ENCODE measurements at regions not wholly inside any gene's neighbourhood (a gene's known extent, or its start where the extent isn't known, plus 50 kb on each side); places are given as distances from the start of the nearest gene placed in this dataset.
"Not testable (repeated sequence)": the region's sequence is repeated elsewhere in the genome, so short reads cannot be mapped to it uniquely, and the experiment has no call there.

DNA sequence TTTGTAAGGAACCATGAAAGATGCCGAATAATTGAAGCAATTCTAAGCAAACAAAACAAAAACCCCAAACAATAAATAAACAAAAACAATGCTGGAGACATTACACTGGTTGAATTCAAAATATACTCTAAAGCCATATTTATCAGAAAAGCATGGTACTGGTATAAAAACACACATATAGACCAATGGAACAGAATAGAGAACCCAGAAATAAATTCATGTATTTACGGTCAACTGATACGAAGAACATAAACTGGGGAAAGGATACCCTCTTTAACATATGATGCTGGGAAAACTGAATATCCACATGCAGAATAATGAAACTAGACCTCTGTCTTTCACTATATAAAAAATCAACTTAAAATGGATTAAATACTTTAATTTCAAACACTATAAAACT is 214.3 kb upstream of the PDZRN3 start:
- DNase-seq = no peak

DNA sequence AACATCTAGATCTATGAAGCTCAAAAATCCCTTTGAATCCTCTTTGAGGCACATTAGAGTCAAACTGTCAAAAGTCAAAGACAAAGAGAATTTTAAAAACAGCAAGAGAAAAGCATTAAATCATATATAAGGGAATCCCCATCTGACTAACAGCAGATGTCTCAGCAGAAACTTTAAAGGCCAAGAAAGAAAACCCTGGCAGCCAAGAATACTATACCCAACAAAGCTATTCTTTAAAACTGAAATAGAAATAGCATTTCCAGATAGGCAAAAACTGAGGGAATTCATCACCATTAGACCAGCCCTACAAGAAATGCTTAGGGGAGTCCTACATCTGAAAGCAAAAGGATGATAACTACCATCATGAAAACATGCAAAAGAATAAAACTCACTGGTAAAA is 211.2 kb upstream of the PDZRN3 start:
- DNase-seq = no peak

- no peak for DNase-seq
These were observed 207.7 kb upstream of the PDZRN3 start for GRCh38 chr3:73832426-73832825.

DNA sequence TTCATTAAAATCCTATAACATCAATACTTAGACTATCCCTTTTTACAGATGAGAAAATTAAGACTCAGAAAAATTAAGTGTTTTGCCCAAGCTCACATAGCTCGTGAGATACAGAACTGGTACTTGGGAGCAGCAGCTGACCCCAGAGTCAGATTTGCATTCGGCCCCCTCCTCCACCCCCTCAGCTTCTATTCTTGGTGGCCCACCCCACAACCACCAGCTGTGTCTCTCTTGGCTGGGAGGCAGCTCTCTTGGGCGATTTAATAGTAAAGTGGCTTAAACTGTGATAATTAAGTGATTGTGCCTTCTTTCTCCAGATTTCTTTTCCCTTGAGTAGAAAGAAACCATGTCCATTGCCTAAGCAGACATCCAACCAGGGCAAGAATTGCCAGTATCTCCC is 203.6 kb upstream of the PDZRN3 start:
- DNase-seq = no peak

GRCh38 chr3:73827725-73828211 is 203.0 kb upstream of the PDZRN3 start:
- DNase-seq = no peak

DNA sequence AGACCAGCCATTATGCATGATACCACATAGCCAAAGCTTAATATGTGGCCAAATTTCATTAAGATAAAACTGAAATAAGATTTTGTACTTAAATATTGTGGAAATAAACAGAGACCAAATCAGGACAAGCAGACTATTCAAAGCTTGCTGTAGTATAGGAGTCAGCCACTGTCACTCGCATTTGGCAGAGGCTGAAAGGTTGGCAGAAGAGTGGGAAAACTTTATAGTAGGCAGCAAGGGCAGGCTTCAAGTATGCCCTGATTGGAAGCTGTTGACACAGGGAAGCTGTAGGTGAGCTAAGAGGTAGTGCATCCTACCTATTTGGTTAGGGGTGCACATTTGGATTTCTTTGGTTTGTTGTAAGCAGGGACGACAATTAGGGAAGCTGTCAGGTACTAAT is 202.5 kb upstream of the PDZRN3 start:
- DNase-seq = no peak

DNA sequence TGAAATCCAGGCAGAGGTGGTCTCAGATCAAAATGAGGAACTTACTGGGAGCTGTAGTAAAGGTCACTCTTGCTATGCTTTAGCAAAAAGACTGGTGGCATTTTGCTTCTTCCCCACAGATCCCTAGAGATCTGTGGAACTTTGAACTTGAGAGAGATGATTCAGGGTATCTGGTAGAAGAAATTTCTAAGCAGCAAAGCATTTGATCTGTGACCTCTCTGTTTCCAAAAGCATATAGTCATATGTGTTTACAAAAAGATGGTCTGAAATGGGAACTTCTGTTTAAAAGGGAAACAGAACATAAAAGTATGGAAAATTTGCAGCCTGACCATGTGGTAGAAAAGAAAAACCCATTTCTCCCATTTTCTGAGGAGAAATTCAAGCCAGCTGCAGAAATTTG is 196.2 kb upstream of the PDZRN3 start:
- not testable (repeated sequence) for DNase-seq

DNA sequence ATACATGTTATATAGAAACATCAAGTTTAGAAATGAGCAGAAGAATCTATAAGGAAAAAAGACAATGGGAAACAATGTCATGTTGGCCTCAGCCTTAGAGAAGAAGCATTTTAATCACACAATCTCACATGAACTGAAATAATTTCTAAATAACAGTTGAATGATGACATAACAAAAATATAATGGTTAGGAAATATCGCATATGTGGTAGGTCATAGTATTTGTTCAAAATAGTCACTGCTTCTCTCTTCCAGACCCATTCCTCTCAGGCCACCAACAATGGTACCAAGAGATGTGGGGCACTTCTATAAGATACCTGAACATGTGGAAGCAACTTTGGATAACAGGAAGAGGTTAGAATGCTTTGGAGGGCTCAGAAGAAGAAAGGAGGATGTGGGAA is 195.7 kb upstream of the PDZRN3 start:
- DNase-seq = no peak

DNA sequence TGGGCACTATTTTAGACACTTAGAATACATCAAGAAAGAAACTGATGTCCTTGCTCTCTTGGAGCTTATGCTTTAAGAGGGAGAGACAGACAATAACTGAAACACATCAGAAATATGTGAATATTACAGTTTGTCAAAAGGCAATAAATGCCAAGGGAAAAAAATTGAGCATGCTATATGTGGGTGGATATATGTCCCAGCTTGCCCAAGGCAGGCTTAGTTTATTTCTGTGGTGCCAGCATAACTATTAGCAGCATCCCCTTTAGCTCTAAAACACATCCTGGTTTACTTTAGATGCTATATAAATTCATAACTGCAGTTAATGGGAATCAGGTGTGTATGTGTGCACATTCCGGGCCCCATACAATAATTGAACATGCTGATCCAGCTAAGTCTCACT is 191.2 kb upstream of the PDZRN3 start:
- no peak for DNase-seq

- no peak for DNase-seq
These were observed 189.1 kb upstream of the PDZRN3 start for GRCh38 chr3:73813692-73814292.

DNA sequence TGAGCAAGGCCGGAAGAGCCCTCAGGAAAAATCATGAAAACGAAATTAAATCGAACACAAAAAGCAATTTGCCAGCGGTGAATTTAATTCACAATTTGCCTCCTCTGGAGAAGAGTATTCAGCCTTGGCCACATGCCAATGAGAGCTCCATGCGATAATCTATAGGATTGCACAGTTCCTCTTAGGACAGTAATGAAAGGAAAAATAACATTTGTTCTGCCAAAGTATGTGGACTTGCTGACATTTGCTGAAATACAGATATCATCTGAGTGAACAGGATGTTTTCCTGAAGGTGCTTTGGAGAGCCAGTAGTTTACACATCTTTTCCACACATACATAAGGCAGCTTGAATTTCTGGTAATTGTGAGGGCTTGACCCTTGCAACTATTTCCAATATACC is 188.6 kb upstream of the PDZRN3 start:
- DNase-seq = no peak

GRCh38 chr3:73812054-73812453 is 187.3 kb upstream of the PDZRN3 start:
- no peak for DNase-seq

- no peak for DNase-seq
These were observed 184.2 kb upstream of the PDZRN3 start for GRCh38 chr3:73808862-73809509.

- DNase-seq = no peak
These were observed 180.7 kb upstream of the PDZRN3 start for GRCh38 chr3:73805435-73805834.

GRCh38 chr3:73804204-73804603 is 179.5 kb upstream of the PDZRN3 start:
- DNase-seq = no peak

GRCh38 chr3:73801444-73801843 is 176.7 kb upstream of the PDZRN3 start:
- DNase-seq = no peak

- DNase-seq = no peak
These were observed 172.6 kb upstream of the PDZRN3 start for GRCh38 chr3:73797311-73797710.

- no peak for DNase-seq
These were observed 171.6 kb upstream of the PDZRN3 start for GRCh38 chr3:73796382-73796781.

- no peak for DNase-seq
These were observed 166.6 kb upstream of the PDZRN3 start for GRCh38 chr3:73791356-73791755.

- no peak for DNase-seq
These were observed 165.2 kb upstream of the PDZRN3 start for GRCh38 chr3:73789825-73790444.

- no peak for DNase-seq
These were observed 162.9 kb upstream of the PDZRN3 start for GRCh38 chr3:73787620-73788019.

- no peak for DNase-seq
These were observed 162.3 kb upstream of the PDZRN3 start for GRCh38 chr3:73786998-73787397.

DNA sequence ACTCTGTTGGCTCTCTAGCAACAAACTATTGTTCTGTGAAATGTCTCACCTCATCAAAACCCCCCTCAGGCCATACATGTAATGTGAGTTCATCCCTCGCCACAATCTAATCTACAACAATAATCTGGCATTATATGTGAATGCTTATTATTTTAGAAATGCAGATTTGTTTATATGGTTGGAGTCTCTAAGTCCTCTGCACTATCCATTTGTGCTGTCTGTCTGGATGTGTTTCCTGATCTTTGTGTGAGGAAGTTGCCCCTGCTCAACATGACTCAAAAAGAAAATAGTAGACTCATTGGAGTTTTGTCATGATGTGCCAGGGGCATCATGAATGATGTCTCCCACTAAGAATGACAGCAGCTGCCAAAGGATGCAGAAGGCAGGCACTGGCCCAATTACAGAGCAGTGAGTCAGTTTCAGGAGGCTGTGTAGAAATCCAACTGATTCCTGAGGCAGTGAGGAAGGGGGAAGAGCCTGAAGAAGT is 161.6 kb upstream of the PDZRN3 start:
- DNase-seq = no peak

DNA sequence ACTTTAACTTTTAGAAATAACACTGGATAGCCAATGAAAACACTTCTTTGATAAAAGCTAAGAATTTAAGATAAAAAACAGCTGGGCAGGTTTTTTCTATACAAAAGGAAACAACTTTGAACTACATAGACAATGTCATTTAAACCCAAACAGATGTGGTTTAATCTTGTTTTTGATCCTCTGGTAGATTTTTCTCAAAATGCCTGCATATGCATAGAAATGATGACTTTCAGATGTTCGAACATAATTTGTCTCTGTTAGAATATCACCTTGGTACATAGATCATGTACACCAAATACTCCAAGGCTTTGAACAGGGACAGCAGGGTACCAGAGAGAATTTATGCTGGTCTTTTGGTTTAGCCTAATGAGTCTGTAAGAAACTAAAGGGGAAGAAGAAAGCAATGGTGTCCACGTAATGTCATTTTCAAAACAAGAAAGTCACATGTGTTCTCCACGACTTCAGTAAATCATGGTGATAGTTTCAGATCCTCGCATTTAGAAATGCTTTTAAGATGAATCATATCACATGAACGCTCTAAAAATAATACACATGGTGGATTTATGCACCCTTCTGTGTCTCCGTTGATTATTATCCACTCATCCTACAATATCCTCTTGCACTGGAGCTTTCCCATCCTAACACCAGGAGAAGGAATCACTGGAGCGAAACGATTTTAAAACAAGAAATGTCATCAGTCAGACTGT is 160.1 kb upstream of the PDZRN3 start:
- no peak for DNase-seq

Measured in NCI-H2029 treated with DMSO at 0.1 percent for 48 hours (cell line).